GM18508 (cell line): ENCODE measurements at regions not wholly inside any gene's neighbourhood (a gene's known extent, or its start where the extent isn't known, plus 50 kb on each side); places are given as distances from the start of the nearest gene placed in this dataset.
"Not testable (repeated sequence)": the region's sequence is repeated elsewhere in the genome, so short reads cannot be mapped to it uniquely, and the experiment has no call there.

Source experiments
- ATAC-seq: cut with Tn5 transposase; IDR thresholded peaks from one replicate; pipeline ENCODE4 v1.9.1; 2021; ENCODE audit warnings: moderate number of reproducible peaks; ENCODE audit not compliant: insufficient read depth, unreplicated experiment

DNA sequence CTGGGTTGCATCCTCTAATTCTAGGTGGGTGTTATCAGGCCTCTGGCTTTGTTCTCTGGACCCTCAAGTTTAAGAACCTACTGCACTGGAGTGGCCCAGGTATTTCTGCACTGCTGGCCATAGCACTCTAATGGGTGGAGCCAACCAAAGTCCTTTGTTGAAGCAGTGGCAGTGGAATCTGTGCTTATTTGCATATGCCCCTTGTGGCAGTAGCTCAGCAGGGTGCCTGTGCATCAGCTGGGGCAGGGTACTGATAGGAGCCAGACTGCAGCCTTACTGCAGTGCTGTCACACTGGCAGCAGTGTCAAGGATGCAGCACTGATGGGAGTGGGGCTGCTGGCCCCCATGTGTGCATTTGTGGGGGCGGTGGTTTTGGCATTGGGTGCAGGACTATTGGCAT lies 660.6 kb downstream of the LRRIQ3 start:
- no peak for ATAC-seq

DNA sequence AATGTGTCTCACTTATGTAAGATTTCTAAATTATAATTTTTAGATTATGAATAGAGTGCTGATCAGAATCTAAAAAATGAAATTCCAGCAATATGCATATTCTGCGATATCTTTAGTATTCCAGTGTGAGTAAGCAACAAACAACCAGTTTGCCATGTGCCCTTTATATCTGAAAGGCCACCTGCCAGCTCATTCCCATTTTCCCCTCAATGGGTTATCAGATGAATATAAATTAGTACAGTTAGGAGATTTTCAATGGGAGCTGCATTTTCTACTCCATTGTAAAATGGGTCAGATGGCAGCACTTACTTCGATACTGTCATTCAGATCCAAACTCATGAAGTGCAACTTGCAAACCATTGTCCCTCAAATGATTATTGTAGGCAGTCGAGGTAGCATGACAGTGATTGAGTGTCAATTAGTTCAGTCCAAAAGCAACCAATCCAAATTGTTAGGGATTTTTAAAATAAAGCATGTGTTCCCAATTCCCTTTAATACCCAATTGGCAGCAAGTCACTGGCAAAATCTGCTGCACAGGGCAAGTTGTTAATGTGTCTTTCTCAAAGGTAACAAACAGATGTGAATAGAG lies 680.3 kb downstream of the LRRIQ3 start:
- no peak for ATAC-seq

DNA sequence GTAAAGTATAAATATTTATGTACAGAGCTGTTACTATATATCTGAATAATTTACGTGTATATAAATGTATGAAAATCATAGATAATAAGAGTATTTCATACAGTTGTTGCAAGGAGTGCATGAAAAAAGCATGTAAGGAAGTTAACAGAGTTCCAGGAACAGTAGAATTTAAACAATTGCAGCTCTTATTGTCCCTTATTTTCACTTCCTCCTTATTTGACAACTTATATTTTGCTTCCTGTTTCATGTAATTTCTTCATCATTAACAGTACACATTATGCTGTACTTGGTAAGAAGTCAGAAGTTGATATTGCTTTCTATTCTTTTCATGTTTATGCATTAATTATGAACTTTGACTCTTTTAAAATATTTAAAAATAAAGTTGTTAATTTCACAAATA lies 681.5 kb downstream of the LRRIQ3 start:
- ATAC-seq = no peak

DNA sequence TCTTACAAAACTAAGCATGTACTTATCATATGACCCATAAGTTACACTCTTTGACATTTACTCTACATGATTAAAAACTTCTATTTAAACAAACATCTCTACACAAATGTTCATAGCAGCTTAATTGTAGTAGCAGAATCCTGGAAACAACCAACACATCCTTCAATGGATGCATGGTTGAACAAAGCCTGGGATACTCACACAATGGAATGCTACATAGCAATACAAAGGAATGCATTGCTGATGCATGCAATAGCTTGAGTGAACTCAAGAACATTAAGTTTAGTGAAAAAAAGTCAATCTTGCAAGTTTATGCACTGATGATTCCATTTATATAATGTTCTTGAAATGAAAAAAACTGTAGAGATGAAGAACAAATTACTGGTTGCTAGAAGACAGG lies 686.9 kb downstream of the LRRIQ3 start:
- no peak for ATAC-seq

DNA sequence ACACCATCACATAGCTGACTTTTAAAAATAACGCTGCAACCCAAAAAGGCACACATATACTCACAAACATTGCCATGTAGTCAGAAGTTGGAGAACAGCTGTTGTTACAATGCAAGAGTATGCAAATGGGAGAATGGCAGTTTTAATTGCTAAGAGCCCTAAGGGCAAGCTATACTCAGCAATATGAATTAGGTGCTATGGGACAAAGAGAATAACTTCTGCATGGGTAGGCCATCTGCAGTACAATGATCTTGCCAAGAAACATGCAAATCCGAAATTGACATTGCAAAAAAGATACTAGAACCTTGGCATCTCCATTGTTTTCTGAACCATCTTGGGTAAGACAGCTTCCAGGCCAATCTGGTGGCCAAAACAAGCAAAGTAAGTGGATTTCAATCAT lies 697.8 kb downstream of the LRRIQ3 start:
- no peak for ATAC-seq

DNA sequence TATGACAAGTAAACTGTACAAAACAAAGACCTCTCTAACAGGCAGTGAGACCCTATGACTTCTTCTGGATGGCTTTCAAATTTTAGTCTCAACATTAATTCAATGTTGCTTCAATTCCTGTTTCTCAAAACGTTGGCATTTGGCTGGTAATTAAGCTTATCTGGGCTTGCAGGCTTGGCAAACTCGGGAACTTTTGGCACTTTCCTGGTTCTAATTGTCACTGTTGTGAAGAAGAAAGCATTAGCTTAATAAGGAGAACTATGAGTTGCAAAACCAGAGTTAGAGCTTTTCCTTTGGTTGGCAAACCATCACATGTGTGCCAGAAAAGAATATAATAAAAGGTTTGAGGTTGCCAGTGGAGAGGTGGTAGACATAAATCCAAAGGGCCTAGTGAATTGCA lies 698.3 kb downstream of the LRRIQ3 start:
- no peak for ATAC-seq

DNA sequence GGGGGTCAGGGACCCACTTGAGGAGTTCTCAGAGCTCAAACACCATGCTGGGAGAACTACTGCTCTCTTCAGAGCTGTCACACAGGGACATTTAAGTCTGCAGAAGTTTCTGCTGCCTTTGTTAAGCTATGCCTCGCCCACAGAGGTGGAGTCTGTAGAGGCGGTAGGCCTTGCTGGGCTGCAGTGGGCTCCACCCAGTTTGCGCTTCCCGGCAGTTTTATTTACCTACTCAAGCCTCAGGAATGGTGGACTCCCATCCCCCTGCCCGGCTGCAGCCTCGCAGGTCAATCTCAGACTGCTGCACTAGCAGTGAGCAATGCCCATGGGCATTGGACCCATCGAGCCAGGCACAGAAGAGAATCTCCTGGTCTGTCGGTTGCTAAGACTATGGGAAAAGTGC lies 706.4 kb downstream of the LRRIQ3 start:
- ATAC-seq = no peak

DNA sequence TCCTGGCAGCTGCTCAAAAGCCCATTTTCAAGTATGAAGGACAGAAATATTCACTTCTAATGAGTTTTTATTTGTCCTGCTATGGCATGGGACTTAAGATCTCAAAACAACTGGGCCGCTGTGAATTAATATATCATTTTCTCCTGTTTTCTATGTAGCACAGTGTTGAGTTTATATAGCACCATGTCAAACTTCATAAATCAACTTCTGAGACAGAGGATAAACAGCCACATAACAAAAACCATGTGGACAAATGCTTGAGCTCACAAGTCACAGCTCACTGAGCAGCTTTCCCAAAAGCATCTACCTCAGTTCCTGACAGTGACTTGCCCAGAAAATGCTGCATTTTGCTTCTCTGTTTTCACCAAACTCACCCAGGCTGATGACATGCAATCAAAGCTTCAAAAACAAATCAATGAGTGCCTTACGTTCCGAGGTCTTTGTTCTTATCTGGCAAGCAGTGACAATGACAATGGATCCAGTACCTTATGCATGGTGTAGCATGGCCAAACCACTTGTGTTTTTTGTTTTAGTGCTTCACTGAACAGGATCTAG lies 722.6 kb downstream of the LRRIQ3 start:
- no peak for ATAC-seq

DNA sequence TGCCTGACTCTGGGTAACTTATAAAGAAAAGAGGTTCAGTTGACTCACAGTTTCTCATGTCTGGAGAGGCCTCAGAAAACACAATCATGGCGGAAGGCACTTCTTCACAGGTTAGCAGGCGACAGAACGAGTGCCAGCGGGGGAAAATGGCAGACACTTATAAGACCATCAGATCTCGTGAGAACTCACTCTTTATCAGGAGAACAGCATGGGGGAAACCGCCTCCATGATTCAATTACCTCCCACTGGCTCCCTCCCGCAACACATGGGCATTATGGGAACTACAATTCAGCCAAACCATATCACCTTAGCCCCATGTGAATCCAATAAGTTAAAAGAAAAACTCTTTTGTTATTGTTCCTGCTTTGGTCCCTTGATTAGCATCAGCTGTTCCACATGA lies 725.2 kb downstream of the LRRIQ3 start:
- ATAC-seq = no peak

DNA sequence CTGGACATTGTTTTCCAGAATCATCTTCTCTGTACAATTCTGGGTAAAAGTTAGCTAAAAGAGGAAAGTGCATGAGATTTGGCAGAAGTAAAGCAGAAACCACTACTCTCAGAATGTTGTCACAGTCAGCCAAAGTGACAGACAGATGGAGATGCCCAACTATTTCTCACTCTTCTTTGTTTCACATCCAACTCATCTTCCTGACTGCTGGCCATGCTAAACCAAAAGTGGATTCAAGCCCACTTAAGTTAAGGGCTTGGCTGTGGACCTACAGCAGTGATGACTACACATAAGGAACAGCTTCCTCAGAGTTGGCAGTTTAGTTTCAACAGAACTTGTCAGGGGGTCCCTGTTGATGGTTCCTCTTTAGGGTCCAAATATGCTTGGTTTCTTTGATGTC lies 730.2 kb downstream of the LRRIQ3 start:
- no peak for ATAC-seq

DNA sequence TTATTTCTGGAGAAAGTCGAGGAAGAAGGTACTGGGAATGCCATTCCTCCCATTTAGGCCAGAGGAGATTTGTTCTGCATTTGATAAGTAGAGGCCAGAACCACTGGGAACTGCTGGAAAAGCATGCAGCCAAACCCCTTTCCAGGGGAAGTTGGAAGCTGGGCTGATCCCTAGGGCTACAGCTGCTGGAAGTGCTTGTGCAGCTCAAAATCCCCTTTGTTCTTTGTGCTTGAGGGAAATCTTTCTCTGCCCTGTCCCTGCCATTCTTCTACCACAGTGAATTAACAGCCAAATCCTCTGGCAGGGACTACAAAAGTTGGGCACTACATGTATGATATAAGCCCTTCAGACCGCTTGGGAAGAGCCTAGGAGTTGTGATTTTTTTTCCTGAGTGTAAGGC lies 734.1 kb downstream of the LRRIQ3 start:
- ATAC-seq = no peak

DNA sequence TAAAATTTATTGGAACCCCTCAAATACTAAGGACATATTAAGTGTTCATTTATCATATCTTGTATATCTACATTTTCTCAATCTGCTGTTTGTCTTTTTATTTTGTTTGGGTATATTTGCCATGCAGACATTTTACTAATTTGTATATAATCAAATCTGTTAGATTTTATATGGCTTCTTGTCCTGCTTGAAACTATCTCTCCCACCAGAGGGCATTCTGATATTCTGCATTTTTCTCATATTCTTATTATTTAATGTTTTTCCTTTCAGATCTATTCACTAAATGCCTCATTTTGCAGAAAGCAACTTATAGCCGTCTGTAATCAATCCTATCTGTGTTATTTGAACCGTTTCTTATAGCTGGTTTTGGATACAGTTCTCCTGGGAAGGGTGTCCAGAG lies 745.5 kb downstream of the LRRIQ3 start:
- no peak for ATAC-seq

DNA sequence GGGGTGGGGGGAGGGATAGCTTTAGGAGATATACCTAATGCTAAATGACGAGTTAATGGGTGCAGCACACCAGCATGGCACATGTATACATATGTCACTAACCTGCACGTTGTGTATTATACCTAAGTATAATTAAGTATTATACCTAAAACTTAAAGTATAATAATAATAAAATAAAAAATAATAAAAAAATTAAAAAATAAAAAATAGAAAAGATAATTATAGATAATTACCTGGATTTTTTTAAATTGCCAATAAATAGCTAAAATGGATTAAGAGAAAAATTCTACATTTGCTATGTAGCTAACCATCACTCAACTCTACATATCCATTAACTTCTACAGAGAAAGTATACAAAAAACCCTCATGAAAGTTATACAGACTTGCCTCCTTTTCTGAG lies 747.3 kb downstream of the LRRIQ3 start:
- ATAC-seq = not testable (repeated sequence)

DNA sequence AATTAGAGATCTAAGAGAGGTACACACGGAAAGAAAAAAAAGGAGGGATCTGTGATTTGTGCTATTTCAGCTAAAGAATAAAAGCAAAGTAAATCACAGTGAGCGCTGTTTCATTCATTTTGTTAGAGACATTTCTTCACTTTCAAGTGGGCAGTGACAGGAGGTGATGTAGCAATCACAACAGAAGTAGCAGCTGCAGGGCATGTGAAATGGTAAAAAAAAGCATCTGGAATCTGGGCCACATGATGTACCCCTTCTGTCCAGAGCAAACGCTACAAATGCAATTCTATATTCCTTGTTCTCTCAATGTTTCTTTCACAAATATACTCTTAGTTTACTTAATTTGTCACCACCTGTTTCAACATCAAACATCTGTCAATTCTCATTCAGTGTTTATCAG lies 786.5 kb downstream of the LRRIQ3 start:
- ATAC-seq = no peak

DNA sequence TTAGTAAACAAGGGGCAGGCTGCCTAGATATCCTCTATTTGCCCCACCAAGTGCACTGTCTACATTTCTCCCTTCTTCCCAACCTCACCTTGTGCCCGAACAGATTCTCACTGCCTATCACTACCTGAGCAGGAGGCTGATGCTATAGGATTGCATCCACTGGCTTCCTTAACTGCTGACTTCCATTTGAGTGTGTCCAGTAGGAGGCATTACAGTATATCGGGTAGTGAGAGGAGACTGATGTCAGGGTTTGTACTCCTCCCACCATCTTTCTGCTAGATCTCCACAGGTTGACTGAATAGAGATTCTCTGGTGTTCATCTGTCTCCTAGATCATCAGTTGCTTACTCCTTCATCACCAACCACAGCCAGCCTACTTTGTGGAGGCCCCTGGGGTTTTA lies 796.3 kb downstream of the LRRIQ3 start:
- ATAC-seq = no peak

DNA sequence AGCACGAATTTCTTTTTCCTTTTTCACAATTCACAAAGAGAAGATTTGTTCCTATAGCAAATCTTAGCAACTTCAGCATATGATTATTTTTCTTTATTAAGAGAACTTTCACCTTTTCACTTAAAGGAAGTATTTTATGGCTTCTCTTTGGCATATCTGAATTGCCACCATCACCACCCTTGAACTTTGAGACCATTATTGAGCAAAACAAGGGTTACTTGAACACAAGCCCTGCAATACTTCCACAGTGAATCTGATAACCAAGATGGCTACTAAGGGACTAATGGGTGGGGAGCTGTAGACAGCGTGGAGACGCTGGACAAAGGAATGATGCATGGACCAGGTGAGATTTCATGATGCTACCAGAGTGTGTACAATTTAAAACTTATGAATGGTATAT lies 815.0 kb downstream of the LRRIQ3 start:
- no peak for ATAC-seq

DNA sequence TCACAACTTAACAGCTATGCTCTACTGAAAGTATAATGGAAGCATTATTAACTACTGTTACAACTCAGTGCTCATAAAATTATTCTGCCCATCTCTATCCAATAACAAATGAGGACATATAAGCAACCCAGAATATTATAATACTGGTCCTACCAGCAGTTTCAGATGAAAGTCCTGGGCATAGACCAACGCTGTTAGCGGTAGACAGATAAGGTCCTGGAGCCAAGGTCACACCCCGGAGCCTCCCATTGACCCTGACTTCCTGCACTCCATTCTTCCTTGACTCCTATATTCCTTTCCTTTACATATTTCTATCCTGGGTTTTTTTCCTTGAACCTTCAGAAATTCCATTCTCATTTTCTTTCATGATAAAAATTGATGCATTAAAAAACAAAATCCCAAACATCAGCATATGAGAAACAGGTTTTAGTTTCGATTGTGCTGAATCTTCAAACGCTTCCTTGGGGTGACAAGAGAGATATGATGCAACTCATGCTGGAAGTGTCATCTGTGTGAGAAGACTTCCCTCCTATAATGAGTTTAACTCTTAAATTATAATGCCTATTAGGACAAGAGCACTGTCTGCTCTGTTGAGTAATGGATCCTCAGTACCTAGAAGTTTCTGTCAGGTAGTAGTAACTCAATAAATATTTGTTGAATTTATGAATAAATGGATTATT lies 831.1 kb downstream of the LRRIQ3 start:
- no peak for ATAC-seq

DNA sequence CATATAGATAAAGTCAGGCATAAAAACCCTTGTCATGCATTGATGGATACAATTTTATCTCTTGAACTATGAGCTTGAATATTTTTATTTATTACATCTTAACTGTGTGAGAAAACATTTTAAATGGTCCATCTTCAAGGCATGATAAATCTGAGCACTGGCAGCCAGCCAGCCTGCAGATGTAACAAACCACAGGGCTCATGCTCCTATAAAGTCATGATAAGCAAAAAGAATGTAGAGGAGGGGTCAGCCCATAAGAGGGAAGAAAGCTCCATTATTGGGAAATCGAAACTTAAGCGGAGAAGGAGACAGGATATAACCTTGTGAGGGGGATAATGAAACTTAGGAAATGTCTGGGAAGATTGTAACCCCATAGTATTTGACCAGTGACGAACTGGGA lies 839.0 kb downstream of the LRRIQ3 start:
- ATAC-seq = no peak

DNA sequence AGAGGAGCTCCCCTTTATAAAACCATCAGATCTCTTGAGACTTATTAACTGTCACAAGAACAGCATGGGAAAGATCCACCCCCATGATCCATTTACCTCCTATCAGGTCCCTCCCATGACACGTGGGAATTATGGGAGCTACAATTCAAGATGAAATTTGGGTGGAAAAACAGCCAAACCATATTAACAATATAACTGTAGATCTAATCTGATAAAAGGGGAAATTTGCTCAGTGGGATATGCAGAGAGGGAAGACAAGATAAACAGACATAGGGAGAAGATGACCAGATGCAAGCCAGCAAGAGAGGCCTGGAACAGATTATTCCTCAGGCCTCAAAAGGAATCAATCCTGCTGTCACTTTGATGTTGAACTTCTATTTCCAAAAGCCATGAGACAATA lies 841.5 kb downstream of the LRRIQ3 start:
- ATAC-seq = no peak

DNA sequence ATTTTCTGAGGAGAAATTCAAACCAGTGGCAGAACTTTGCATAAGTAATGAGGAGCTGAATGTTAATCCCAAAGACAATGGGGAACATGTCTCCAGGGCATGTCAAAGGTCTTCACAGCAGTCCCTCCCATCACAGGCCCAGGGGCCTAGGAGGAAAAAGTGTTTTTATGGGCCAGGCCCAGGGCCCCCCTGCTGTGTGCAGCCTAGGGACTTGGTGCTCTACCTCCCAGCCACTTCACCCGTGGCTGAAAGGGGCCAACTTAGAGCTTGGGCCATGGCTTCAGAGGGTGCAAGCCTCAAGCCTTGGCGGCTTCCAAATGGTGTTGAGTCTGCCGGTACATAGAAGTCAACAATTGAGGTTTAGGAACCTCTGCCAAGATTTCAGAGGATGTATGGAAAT lies 854.0 kb downstream of the LRRIQ3 start:
- ATAC-seq = no peak

DNA sequence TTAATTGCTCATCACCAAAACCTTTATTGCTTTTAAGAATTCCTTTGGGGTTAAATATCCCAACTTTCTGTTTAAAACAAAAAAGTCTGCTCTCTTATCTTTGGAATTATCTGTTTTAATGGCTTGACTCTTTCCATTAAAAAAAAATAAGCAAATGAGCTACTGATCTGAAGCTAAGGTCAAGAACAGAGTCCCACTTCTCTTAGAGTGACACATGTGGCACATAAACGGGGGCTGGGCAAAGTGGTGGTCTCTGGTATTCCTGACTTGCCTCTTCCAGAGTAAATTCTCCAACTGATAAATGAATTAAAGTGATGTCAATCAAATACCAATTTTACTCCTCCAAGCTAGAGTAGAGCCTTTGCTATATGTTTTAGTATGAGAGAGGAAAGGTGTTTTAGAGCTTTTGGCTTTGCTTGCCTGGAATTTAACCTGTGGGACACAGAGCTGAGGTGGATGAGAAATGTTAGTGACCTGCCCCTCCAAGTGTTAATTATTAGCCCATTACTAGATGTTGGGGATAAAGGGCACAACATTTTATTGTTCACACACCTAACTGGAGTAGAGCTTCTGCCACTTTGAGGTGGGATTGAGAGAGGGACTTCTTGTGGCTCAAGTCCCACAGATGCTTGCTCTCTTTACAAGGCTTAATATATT lies 864.0 kb downstream of the LRRIQ3 start:
- no peak for ATAC-seq

DNA sequence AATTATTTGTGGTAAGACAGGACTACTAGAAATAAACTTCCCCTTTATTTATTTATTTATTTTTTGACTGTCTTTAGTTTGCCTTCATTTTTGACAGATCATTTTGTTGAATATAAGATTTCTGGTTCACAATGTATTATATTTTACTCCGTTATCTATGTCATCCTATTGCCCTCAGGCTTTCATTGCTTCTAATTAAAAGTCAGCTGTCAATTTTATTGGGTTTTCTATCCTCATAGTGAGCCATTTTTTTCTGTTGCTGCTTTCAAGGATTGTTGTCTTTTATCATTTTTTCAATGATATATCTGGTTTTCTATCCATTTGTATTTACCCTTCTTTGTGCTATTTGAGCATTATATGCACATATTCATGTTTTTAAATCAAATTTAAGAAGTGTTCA lies 866.2 kb downstream of the LRRIQ3 start:
- ATAC-seq = no peak
